NCI-H1092 (cell line): ENCODE measurements at regions not wholly inside any gene's neighbourhood (a gene's known extent, or its start where the extent isn't known, plus 50 kb on each side); places are given as distances from the start of the nearest gene placed in this dataset.
"Not testable (repeated sequence)": the region's sequence is repeated elsewhere in the genome, so short reads cannot be mapped to it uniquely, and the experiment has no call there.

Source experiments
- DNase-seq: peaks from one replicate; lab custom pipeline; 2025; lab: John Stamatoyannopoulos, UW

- no peak for DNase-seq
Observed at GRCh38 chr3:78427303-78427702, 1340.5 kb downstream of the ROBO1 start.

- DNase-seq: no peak
Observed at GRCh38 chr3:78430741-78431140, 1337.1 kb downstream of the ROBO1 start.

- DNase-seq: no peak
Observed at GRCh38 chr3:78434801-78435200, 1333.0 kb downstream of the ROBO1 start.

DNA sequence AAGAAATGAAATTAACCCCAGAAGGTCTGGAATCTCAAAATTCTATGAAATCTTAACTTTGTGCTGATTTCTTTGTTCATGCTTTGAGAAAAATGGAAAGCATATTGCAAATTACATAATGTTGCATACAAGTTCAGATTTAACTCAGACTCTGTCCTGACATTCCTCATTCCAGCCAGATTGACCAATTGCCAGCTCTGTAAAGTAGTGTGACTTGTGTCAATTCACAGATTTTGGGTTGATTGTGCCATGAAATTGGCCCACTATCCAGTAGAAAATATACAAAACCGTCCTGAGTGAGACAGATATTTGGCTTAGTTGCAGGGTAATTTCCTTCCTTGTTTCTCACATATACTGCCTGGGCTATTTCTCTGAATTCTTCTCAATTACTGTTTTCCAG lies 1312.6 kb downstream of the ROBO1 start:
- DNase-seq: no peak

GRCh38 chr3:78455712-78456433 lies 1311.9 kb downstream of the ROBO1 start:
- no peak for DNase-seq

DNA sequence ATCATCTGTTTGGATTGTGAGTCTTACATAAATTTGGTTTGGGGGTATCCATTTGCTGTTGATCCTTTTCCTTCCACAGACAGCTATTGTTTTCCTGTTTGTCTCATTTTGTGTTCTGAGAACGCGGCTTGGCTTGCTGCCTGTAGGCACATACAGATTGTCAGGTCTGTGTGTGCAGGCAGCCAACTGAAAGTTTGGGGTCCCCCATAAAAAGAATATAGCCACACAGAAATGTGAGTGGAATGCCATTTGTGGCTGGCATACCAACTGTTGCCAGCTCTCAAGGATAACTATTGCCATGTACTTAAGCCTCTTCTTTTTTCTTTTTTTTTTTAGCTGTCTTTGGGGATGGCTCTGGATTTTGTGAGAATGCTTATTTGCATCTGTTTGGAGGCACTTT lies 1308.0 kb downstream of the ROBO1 start:
- DNase-seq: no peak

GRCh38 chr3:78462021-78462420 lies 1305.8 kb downstream of the ROBO1 start:
- no peak for DNase-seq

- no peak for DNase-seq
Observed at GRCh38 chr3:78476076-78476475, 1291.7 kb downstream of the ROBO1 start.

GRCh38 chr3:78481050-78481449 lies 1286.7 kb downstream of the ROBO1 start:
- no peak for DNase-seq

- no peak for DNase-seq
Observed at GRCh38 chr3:78483090-78483489, 1284.7 kb downstream of the ROBO1 start.

GRCh38 chr3:78494851-78495250 lies 1272.9 kb downstream of the ROBO1 start:
- DNase-seq: no peak

GRCh38 chr3:78495301-78495700 lies 1272.5 kb downstream of the ROBO1 start:
- no peak for DNase-seq

- no peak for DNase-seq
Observed at GRCh38 chr3:78496501-78496900, 1271.3 kb downstream of the ROBO1 start.

GRCh38 chr3:78497021-78497420 lies 1270.8 kb downstream of the ROBO1 start:
- DNase-seq: peak; percentile 57

DNA sequence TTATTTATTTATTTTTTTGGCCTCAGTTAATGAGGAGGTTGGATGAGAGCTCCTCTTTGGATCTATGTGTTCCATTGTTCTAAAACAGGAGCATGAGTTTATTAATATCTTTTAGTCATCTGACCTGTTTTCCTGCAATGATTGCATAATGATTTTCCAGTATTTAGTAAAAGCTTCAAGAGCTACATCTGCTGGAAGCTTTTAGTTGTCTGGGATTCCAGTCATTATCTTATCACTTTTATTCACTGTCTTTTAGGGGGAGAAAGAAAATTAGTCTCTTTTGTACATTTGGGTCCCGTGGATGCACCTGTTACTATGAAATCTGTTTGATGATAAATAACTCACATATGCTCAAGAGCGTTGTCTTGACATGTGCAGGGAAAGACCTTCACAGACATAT lies 1270.0 kb downstream of the ROBO1 start:
- DNase-seq: peak; percentile 27

DNA sequence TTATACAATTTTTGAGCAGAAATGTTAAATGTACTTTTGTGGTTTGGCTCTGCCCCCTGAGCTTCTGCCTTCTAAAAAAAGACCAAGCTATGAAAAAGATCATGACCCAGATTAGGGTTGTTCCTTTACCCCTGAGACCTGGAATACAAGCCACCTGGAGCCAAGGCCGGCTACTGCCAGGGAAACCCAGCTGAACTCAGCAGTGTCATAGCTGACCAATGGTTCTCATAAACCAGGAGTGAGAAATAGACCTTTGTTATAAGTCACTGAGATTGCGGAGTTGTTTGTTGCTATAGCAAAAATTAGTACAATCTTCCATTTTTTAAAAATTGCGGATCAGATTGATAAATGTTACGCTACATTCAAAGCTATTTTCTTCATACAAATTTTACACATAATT lies 1261.7 kb downstream of the ROBO1 start:
- no peak for DNase-seq

DNA sequence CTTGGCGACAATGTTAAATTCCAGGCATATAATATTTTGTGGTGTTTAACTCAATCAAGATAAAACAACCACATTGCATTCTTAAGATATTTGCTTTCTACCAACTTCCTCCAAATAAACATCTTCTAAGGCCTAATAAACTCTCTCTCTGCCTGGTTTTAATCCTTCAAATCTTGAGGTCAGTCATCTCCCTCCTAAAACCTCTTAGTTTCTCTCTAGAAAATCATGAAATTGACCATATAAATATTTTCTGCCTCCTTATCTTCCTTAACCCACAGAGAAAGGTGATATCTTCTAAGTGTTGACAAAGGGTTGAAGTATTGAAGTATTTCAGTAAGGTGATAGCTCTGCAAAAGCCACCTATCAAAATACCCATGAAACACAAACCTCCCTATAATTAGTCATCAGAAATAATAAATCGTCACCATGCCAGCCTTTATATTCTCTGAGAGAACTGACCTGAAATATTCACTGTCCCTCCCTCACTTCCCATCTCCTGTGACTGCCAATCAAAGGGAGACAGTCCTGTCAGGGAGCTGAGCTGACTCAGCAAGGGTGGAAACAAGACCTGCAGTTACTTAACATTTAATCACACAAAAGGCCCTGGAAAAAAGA lies 1261.1 kb downstream of the ROBO1 start:
- no peak for DNase-seq

GRCh38 chr3:78507196-78507984 lies 1260.4 kb downstream of the ROBO1 start:
- no peak for DNase-seq

- no peak for DNase-seq
Observed at GRCh38 chr3:78511840-78512239, 1256.0 kb downstream of the ROBO1 start.

- not testable (repeated sequence) for DNase-seq
Observed at GRCh38 chr3:78512786-78513185, 1255.0 kb downstream of the ROBO1 start.

DNA sequence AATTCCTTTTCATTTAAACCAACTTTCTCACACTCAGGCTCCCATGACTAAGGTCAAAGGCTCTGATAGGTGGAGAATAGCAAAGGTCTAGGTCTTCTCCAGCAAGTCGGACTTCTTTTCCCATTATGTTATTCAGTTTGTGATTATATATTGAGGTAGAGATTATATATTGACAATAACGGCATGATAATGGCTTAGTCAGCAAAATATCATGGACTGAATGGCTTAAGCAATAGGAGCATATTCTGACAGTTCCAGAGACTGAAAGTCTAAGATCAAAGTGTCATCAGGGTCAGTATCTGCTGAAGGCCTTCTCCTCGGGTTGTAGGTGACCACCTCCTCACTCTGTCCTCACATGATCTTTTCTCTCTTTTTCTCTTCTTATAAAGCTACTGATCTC lies 1251.4 kb downstream of the ROBO1 start:
- no peak for DNase-seq

DNA sequence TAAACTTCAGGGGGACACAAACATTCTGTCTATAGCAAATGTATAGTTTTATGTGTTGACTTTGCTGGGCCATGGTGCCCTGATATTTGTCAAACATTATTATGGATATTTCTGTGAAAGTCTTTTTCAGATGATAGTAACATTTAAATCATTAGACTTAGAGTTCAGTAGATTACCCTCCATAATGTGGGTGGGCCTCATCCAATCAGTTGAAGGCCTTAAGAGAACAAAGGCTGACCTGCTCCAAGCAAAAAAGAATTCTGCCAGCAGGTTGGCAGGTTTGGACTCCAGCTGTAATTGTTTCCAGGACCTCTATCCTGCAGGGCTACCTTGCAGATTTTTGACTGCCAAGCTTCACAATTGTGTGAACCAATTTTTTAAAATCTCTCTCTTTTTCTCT lies 1250.9 kb downstream of the ROBO1 start:
- DNase-seq: no peak

- DNase-seq: no peak
Observed at GRCh38 chr3:78517965-78518364, 1249.8 kb downstream of the ROBO1 start.
